NCI-H2029 (cell line): ENCODE measurements at regions not wholly inside any gene's neighbourhood (a gene's known extent, or its start where the extent isn't known, plus 50 kb on each side); places are given as distances from the start of the nearest gene placed in this dataset.
"Not testable (repeated sequence)": the region's sequence is repeated elsewhere in the genome, so short reads cannot be mapped to it uniquely, and the experiment has no call there.

ENCODE experiments used
- DNase-seq: peaks from one replicate; lab custom pipeline; 2025; lab: John Stamatoyannopoulos, UW

- DNase-seq, result no peak
Measured at GRCh38 chr3:94596887-94597566, 534.2 kb downstream of the NSUN3 start.

GRCh38 chr3:94607778-94608177, 544.9 kb downstream of the NSUN3 start:
- no peak for DNase-seq

DNA sequence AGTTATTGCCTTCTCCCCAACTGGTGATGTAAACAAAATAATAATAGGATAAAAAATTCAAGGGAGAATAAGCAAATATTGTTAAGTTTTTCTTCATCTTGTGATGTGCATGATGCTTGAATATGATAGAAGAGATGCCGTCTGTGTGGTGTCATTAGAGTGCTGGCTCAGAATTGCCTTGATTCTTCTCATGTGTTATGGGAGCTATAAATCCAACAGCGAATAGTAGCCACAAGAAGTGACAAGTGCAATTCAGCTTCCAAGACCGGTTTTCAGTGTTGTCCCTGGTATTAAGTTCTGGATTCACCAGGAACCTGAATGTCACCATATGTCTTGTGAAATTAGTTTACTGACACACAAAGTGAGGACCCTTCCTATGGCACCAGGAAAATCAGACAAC, 547.0 kb downstream of the NSUN3 start:
- DNase-seq, result no peak

DNA sequence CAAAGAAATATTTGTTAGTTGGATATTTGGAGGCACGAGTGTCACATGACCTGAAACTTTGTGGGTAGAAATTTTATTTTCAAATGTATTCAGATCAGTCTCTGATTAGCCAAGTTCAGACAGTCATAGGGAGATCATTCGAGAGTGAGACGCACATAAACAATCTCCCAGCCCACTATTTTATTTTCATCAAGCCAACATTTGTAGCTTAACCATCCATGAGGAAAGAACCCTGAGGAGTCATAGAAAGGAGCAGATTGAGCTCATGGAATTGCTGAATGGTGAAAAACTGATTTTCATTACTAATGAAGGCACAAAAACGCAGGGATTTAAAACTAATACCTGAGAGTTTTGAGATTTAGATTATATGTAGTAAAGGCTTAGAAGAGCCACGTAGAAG, 548.7 kb downstream of the NSUN3 start:
- no peak for DNase-seq

DNA sequence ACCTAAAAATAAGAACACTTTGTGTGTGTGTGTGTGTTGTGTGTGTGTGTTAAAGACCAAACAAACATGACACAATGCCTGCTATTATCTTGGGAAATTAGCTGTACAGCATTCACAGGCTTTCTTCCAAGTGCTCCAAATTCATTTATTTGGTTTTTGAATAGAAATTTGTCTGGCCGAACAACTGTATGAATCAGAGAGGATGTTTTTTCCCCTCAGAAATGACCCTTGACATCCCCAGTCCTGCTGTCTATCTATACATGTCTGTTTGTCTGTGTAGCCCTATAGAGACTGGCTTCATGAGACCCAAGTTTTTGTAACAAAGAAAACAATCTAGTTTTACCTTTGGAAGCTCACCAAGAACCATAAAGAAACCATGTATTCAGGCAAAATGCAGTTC, 549.8 kb downstream of the NSUN3 start:
- no peak for DNase-seq

DNA sequence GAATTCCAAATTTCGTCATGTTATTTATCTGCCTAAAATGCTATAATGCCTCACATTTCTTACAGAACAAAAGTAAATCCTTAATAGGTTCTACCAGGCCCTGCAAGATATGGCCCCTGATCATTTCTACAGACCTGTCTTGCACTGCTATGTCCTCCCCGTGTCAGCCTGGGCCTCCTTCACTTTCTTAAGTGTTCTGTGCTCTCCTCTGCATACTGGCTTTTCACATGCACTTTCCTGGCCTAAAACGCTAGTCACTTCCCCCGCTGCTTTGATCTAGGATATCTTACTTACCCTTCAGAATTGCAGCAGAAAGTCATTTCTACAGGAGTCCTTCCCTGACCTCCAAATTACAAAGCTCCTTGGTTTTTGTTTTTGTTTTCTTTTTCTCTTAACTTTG, 551.3 kb downstream of the NSUN3 start:
- no peak for DNase-seq

GRCh38 chr3:94615275-94616065, 552.6 kb downstream of the NSUN3 start:
- no peak for DNase-seq

GRCh38 chr3:94616833-94617232, 554.0 kb downstream of the NSUN3 start:
- no peak for DNase-seq

- no peak for DNase-seq
Measured at GRCh38 chr3:94617312-94617711, 554.5 kb downstream of the NSUN3 start.

DNA sequence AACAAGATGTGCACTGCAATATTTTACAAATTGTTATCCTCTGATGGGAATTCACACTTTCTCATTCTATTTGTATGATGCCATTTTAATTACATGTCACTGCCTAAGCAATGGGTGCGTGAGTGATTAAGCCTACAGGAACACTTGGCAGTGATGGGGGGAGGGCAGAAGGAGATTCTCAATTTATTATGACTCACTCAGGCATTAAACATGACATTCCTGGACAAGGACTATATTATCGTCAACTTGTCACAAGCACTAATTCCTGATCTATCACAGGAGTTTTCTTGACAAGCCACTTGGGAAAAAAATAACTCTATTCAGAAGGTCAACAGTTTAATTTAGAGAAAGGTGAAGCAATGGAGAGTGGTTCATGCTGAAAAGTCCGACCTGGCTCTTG, 556.8 kb downstream of the NSUN3 start:
- no peak for DNase-seq

DNA sequence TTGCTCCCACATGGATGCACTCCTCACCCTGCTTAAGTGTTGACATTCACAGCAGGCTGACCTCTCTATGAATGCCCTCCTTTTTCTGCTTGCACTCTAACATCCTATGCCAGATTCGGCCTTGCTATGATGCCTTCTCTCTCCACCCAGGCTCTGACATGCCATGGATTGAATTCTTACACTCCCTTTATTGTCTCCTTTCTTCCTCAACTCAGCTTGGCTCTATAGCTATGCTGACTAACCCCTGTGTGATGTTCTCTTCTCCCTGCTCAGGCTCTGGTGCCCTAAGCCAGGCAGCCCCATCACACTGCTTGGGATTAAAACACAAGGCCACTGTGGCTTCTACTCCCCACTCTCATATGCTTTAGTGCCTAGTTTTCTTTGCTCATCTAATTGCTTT, 563.7 kb downstream of the NSUN3 start:
- no peak for DNase-seq

GRCh38 chr3:94627689-94628088, 564.8 kb downstream of the NSUN3 start:
- DNase-seq, result no peak

DNA sequence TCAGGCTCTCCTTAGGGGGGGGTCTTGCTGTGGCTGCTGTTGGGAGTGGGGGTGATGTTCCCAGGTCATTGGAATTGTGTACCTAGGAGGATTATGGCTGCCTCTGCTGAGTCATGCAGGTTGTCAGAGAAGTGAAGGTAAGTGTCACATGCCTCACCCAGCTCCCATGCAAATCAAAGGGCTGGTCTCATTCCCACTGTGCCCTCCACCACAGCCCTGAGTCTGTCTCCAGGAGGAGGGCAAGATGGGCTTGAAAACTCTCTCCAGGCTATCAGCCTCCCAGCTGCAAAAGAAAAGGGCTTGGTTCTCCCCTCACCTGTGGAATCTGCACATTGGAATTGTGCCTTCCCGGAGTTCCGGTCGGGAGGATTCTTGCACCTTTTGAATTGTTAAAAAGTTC, 580.5 kb downstream of the NSUN3 start:
- DNase-seq, result no peak

GRCh38 chr3:94645790-94646189, 582.9 kb downstream of the NSUN3 start:
- no peak for DNase-seq

GRCh38 chr3:94647131-94647530, 584.3 kb downstream of the NSUN3 start:
- DNase-seq, result no peak

DNA sequence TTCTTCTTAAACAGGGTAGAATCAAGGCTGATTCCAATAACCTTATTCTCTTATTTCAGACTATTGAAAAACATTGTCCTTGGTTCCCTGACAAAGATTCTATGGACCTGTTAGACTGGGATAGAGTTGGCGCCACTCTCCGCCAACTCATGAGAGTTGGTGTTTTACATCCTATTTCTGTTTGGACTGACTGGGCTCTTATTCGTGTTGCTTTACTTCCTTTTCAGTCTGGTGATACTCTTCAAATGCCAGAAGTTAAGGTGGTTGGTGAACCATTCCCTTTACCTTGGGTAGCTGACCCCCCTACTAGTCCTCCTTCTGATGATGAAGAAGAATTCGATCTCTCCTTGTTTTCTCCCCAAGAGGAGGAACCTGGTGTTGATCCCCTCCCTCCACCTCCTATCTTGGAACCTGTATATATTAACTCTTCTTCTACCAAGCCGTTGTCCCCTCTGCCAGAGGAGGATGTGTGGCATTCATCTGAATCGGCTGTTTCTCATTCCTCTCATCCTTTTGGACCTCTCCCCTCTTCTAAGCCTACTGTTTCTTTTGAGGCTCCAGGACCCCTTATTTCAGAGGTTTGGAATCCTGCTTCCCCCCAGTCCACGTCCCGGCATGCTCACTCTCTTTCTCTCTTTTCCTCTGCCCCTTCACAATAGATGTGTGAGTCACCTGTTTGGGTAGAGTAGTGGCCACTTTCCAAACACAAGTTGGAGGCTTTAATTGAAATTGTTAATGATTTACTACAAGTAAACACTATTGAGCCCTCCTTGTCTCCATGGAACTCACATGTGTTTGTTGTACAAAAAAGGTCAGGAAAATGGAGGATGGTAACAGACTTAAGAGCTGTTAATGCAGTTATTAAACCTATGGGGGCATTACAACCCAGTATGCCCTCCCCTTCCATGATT, 585.7 kb downstream of the NSUN3 start:
- DNase-seq, result not testable (repeated sequence)

GRCh38 chr3:94654096-94654495, 591.2 kb downstream of the NSUN3 start:
- no peak for DNase-seq

DNA sequence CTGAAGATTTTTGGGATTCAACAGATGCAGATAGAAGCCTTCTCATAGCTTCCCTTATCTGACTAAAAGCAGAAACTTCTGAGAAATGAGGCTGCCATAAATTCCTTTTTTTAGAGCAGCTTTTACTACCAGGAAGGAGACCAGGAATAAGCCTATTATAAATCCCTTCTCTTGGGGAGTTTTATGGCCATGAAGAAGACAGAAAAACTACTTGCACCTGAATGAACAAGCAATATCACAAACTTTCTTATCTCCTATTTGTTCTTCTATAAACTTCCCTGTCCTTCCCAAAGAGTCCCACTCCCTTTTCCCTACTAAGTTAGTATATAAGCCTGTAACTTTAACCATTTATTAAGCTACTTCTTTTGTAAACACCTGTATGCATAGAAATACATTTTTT, 603.1 kb downstream of the NSUN3 start:
- no peak for DNase-seq

DNA sequence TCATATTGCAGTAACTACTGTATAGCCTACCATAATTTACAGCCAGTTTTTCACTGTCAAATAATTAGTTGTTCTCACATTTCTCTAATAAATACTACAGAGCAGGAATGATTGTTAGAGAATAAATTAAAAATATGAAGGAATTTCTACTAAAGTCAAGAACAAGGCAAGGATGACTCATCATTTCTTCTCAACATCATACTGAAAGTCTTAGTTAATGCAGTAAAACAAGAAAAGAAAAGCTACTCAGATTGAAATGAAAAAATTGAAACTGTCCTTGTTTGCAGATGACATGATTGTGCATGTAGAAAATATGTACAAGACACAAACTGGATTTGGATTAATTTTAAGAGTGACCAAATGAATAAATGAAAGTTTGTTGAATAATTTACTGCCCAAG, 608.2 kb downstream of the NSUN3 start:
- no peak for DNase-seq

DNA sequence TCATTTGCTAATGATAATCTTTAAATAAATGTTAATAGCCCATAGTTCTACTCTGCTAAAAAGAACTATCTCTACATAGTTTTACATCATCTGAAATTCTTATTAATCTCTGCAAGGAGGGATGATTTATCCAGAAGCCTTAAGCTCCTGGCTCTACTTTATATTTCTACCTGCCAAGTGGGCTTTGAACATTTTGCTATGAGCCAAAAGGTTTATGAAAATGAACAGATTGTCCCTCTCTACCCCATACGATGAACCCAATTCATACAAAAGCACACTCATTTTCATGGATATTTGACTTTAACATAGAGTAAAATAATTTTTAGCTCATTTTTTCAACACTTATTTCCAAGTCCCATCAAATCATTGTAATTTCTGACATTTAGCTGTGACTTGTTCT, 611.0 kb downstream of the NSUN3 start:
- DNase-seq, result no peak

DNA sequence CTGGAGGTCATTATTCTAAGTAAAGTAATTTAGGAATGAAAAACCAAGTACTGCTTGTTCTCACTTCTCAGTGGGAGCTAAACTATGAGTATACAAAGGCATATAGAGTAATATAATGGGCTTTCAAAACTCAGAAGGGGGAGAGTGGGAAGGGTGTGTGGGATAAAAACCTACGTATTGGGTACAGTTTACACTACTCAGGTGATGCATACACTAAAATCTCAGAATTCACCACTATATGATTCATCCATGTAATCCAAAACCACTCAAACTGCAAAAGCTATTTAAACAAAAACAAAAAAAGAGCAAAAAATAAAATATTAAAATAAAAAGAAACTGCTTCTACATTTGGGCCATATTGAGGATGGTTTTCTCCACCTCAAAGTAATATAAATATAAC, 623.3 kb downstream of the NSUN3 start:
- no peak for DNase-seq

GRCh38 chr3:94693997-94694640, 631.3 kb downstream of the NSUN3 start:
- no peak for DNase-seq
